Right lobe of liver (tissue), 4 donors: ENCODE measurements at regions not wholly inside any gene's neighbourhood (a gene's known extent, or its start where the extent isn't known, plus 50 kb on each side); places are given as distances from the start of the nearest gene placed in this dataset.

Experiments
- POLR2A ChIP-seq: fragments of 450-650 bp; IDR thresholded peaks from one replicate; pipeline ENCODE4 v1.6.1; 2017; ENCODE audit warnings: antibody characterized with exemption, mild to moderate bottlenecking
- TF ChIP-seq, protein P1 (sequence below), 4 donors: fragments of 200-600 bp in 3 of 4; fragments of 450-650 bp in 1 of 4; IDR thresholded peaks; one replicate each; pipeline versions ENCODE4 v1.5.1 to v1.8.0; 2016 to 2022; ENCODE audit warnings: antibody characterized with exemption in 4 of 4, mild to moderate bottlenecking in 2 of 4
- donor health status: DM: no; HTN: no; CAD: no.
- donor health status: DM: no; HTN: no; CAD: no.
- donor health status: DM: no; HTN: yes; CAD: no.

DNA sequence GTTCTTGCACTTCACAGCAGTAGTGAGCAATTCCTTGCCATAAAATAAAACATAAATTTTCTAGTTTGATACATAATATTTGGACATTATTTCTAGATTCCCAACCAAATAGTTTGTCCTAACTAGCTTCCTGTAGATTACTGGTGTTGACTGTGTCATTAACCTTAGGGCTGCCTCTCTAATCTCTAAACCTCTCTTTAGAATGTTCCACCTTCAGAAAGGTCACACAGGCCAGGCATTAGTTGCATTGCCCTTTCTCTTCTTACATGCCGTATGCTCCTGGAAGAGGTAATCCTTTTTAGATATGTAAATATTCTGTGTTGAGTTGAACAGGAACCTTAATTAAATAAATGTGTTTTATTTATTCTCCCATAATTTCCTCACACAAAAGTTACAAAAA, 904.9 kb upstream of the CNTN5 start:
- TF ChIP-seq, protein P1, sequence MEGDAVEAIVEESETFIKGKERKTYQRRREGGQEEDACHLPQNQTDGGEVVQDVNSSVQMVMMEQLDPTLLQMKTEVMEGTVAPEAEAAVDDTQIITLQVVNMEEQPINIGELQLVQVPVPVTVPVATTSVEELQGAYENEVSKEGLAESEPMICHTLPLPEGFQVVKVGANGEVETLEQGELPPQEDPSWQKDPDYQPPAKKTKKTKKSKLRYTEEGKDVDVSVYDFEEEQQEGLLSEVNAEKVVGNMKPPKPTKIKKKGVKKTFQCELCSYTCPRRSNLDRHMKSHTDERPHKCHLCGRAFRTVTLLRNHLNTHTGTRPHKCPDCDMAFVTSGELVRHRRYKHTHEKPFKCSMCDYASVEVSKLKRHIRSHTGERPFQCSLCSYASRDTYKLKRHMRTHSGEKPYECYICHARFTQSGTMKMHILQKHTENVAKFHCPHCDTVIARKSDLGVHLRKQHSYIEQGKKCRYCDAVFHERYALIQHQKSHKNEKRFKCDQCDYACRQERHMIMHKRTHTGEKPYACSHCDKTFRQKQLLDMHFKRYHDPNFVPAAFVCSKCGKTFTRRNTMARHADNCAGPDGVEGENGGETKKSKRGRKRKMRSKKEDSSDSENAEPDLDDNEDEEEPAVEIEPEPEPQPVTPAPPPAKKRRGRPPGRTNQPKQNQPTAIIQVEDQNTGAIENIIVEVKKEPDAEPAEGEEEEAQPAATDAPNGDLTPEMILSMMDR (IDR thresholded peaks at IDR 0.05): no peak
- no peak for TF ChIP-seq POLR2A
